GM18502 (cell line): ENCODE measurements at regions not wholly inside any gene's neighbourhood (a gene's known extent, or its start where the extent isn't known, plus 50 kb on each side); places are given as distances from the start of the nearest gene placed in this dataset.

Source experiments
- ATAC-seq: cut with Tn5 transposase; IDR thresholded peaks from one replicate; pipeline ENCODE4 v1.9.1; 2021; ENCODE audit warnings: mild to moderate bottlenecking; ENCODE audit not compliant: unreplicated experiment, poor library complexity

- ATAC-seq = no peak
Observed at GRCh38 chr6:111957623-111958315, 84.5 kb upstream of the FYN start.

GRCh38 chr6:111958534-111958933 lies 85.3 kb upstream of the FYN start:
- ATAC-seq = no peak

- ATAC-seq = no peak
Observed at GRCh38 chr6:111959766-111960165, 86.5 kb upstream of the FYN start.

GRCh38 chr6:111967131-111967530 lies 86.8 kb upstream of the CCN6 start:
- ATAC-seq = no peak

GRCh38 chr6:111970426-111970825 lies 83.5 kb upstream of the CCN6 start:
- no peak for ATAC-seq

GRCh38 chr6:111971181-111971841 lies 82.6 kb upstream of the CCN6 start:
- no peak for ATAC-seq

GRCh38 chr6:111971866-111972532 lies 81.9 kb upstream of the CCN6 start:
- no peak for ATAC-seq

GRCh38 chr6:111972745-111973117 lies 81.2 kb upstream of the CCN6 start:
- ATAC-seq = no peak

- ATAC-seq = no peak
Observed at GRCh38 chr6:111973118-111973761, 80.7 kb upstream of the CCN6 start.

GRCh38 chr6:111973927-111974639 lies 79.8 kb upstream of the CCN6 start:
- no peak for ATAC-seq

GRCh38 chr6:111975466-111975865 lies 78.4 kb upstream of the CCN6 start:
- no peak for ATAC-seq

GRCh38 chr6:111976139-111976538 lies 77.8 kb upstream of the CCN6 start:
- ATAC-seq = no peak

- no peak for ATAC-seq
Observed at GRCh38 chr6:111978532-111979149, 75.3 kb upstream of the CCN6 start.

- ATAC-seq = no peak
Observed at GRCh38 chr6:111979633-111980032, 74.3 kb upstream of the CCN6 start.

- no peak for ATAC-seq
Observed at GRCh38 chr6:111980143-111980542, 73.8 kb upstream of the CCN6 start.

GRCh38 chr6:111980971-111981840 lies 72.7 kb upstream of the CCN6 start:
- no peak for ATAC-seq

GRCh38 chr6:111982681-111983080 lies 71.2 kb upstream of the CCN6 start:
- ATAC-seq = no peak

GRCh38 chr6:111983193-111983592 lies 70.7 kb upstream of the CCN6 start:
- no peak for ATAC-seq

GRCh38 chr6:111984081-111984480 lies 69.8 kb upstream of the CCN6 start:
- ATAC-seq = no peak
